Neural crest cell (in vitro differentiated cells): ENCODE measurements at regions not wholly inside any gene's neighbourhood (a gene's known extent, or its start where the extent isn't known, plus 50 kb on each side); places are given as distances from the start of the nearest gene placed in this dataset.

Experiments used
- DNase-seq: peaks from one replicate; pipeline ENCODE4 v3.0.0; 2021; ENCODE audit warnings: low read depth, mixed read lengths, low spot score
- H3K27ac Mint-ChIP-seq: one replicate; pipeline ENCODE4 v1.8.0; 2021; ENCODE audit warnings: mild to moderate bottlenecking, mixed read lengths; ENCODE audit not compliant: unreplicated experiment
- H3K27me3 Mint-ChIP-seq: 2 replicates; pipeline ENCODE4 v1.8.0; 2021; ENCODE audit warnings: low read depth, mild to moderate bottlenecking, mixed read lengths
- H3K36me3 Mint-ChIP-seq: 2 replicates; pipeline ENCODE4 v1.8.0; 2021; ENCODE audit warnings: low read depth, mild to moderate bottlenecking, mixed read lengths
- H3K4me1 Mint-ChIP-seq: 2 replicates; pipeline ENCODE4 v1.8.0; 2021; ENCODE audit warnings: mixed read lengths
- H3K4me3 Mint-ChIP-seq: one replicate; pipeline ENCODE4 v1.8.0; 2021; ENCODE audit warnings: mild to moderate bottlenecking, mixed read lengths
- H3K9me3 Mint-ChIP-seq: 2 replicates; pipeline ENCODE4 v1.8.0; 2021; ENCODE audit warnings: mixed read lengths
- TF ChIP-seq, protein P1 (sequence below): fragments of 200-600 bp; sonication (generic); conservative IDR thresholded peaks from 2 replicates; pipeline ENCODE4 v1.5.0; 2021; ENCODE audit warnings: antibody characterized with exemption, mild to moderate bottlenecking

DNA sequence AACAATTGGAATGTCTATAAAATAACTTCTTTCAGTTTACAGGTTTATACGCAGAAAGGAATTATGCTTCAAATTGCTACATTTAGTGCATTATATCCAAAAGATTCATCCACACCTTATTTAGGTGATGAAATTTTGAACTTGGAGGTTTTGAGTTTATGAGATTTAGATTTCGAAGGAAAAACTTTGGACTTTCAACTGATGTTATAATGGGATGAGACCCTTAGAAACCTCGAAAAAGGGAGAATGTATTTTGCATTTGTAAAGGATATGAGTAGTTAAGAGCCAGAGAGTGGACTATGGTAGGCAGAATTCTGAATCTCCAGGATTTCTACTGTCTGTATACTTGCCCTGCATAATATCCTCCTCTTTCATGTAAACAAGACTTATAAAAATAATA lies 851.6 kb upstream of the MGAT4C start:
- Mint-ChIP-seq H3K4me1 (peaks cover 5% of the 10 kb centered on the region), H3K27me3 (no peaks in the 10 kb centered on the region), H3K36me3 (no peaks in the 10 kb centered on the region), H3K9me3 (no peaks in the 10 kb centered on the region), H3K27ac (peak overlapping the region; percentile 50), H3K4me3 (no peak overlapping the region)
- DNase-seq = no peak
- TF ChIP-seq, protein P1, sequence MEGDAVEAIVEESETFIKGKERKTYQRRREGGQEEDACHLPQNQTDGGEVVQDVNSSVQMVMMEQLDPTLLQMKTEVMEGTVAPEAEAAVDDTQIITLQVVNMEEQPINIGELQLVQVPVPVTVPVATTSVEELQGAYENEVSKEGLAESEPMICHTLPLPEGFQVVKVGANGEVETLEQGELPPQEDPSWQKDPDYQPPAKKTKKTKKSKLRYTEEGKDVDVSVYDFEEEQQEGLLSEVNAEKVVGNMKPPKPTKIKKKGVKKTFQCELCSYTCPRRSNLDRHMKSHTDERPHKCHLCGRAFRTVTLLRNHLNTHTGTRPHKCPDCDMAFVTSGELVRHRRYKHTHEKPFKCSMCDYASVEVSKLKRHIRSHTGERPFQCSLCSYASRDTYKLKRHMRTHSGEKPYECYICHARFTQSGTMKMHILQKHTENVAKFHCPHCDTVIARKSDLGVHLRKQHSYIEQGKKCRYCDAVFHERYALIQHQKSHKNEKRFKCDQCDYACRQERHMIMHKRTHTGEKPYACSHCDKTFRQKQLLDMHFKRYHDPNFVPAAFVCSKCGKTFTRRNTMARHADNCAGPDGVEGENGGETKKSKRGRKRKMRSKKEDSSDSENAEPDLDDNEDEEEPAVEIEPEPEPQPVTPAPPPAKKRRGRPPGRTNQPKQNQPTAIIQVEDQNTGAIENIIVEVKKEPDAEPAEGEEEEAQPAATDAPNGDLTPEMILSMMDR = no peak

DNA sequence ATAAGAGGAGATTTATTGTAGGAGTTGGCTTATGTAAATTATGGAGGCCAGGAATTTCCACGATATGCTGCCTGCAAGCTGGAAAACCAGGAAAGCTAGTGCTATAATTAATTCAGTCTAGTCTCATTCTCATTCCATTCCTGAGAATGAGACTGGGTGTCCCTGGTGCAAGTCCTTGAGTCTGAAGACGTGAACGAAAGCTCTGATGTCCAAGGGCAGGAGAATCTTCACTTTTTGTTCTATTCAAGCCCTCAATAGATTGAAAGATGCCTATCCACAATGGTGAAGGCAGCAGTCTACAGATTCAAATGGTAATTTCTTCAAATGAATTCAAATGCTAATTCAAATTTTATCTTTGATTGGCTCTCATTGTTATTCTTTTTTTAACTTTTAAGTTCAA lies 851.1 kb upstream of the MGAT4C start:
- H3K27ac Mint-ChIP-seq = no peak overlapping the region
- H3K9me3 Mint-ChIP-seq = no peaks in the 10 kb centered on the region
- no peak overlapping the region for H3K4me3 Mint-ChIP-seq
- no peaks in the 10 kb centered on the region for H3K27me3 Mint-ChIP-seq
- DNase-seq = no peak
- H3K4me1 Mint-ChIP-seq = peaks cover 5% of the 10 kb centered on the region
- no peaks in the 10 kb centered on the region for H3K36me3 Mint-ChIP-seq
- TF ChIP-seq, protein P1 = no peak

DNA sequence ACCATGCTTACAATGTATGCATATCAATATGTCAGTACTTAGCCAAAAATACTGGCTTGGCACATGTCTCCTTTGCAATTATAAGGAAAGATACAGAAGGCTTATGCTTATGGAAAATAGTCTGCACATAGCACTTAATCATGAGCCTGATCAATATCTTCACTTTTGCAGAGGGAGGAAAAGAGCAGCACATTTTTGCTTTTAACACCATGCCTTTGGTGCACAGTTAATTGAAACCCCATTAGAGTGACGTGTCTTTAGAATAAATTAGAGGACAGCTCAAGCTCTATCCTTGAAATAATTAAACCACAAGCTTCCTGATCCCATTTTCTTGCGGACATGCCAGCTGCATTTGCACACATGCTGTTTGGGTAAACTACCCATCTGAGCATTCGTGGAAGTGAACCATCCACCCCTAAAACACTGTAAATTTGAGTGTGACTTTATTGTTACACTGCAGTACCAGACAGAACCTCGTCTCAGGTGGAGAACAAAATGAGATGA lies 839.9 kb upstream of the MGAT4C start:
- Mint-ChIP-seq H3K27me3 (no peaks in the 10 kb centered on the region), H3K27ac (no peak overlapping the region)

DNA sequence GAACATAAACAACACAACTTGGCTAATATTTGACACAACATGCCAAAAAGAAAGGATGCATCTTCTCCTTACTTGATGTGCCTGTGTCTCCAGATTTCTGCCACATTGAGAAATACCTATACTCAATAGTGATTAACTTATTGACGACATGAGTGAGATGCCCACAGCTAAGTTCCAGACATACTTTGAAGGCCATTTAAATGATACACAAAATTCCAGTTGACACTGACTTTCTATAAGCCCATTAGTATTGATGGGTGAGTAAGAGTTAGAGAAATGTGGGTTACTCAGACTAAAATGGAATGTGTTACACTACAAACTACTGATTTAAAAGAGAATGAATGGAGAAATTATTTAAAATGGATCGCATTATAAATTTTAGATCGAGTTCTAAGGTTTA lies 838.2 kb upstream of the MGAT4C start:
- no peaks in the 10 kb centered on the region for H3K27me3 Mint-ChIP-seq
- H3K27ac Mint-ChIP-seq = no peak overlapping the region
- H3K36me3 Mint-ChIP-seq = no peaks in the 10 kb centered on the region
- TF ChIP-seq, protein P1 = no peak
- no peak overlapping the region for H3K4me3 Mint-ChIP-seq
- H3K9me3 Mint-ChIP-seq = no peaks in the 10 kb centered on the region
- DNase-seq = no peak
- no peaks in the 10 kb centered on the region for H3K4me1 Mint-ChIP-seq

More for the DNA sequence above, 839.9 kb upstream of the MGAT4C start:
- TF ChIP-seq, protein P1 = no peak
- Mint-ChIP-seq H3K4me3 (no peak overlapping the region), H3K4me1 (no peaks in the 10 kb centered on the region), H3K36me3 (no peaks in the 10 kb centered on the region), H3K9me3 (peaks cover 2% of the 10 kb centered on the region)
- no peak for DNase-seq

DNA sequence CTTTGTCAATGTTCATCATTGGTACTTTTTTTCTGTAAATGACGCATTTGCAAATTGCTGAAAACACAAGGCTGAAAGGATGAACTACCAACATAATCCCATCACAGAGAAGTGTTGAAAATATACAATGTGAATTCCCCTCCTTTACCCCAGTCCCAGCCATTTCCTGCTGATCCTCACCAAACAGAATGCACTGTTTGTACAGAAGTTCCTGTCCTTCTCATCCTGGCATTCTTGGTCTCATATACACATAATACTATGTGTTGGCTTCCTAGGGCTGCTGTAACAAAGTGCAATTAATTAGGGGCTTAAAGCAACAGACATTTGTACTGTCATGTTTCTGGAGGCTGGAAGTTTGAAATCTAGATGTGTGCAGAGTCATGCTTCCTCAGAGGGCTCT lies 836.2 kb upstream of the MGAT4C start:
- TF ChIP-seq, protein P1 = no peak
- no peak overlapping the region for H3K4me3 Mint-ChIP-seq
- DNase-seq = no peak
- no peaks in the 10 kb centered on the region for H3K36me3 Mint-ChIP-seq
- no peaks in the 10 kb centered on the region for H3K4me1 Mint-ChIP-seq
- no peak overlapping the region for H3K27ac Mint-ChIP-seq
- no peaks in the 10 kb centered on the region for H3K27me3 Mint-ChIP-seq
- H3K9me3 Mint-ChIP-seq = no peaks in the 10 kb centered on the region
